Right lobe of liver (tissue), 6 donors: ENCODE measurements at regions not wholly inside any gene's neighbourhood (a gene's known extent, or its start where the extent isn't known, plus 50 kb on each side); places are given as distances from the start of the nearest gene placed in this dataset.

Experiments
- ATAC-seq, 4 donors: fragments of 200-7000 bp; cut with Tn5 transposase; one replicate each; pipeline ENCODE4 v1.9.1; 2020; ENCODE audit warnings: mild to moderate bottlenecking in 4 of 4, moderate library complexity in 4 of 4
- DNase-seq, 3 donors: peaks; one replicate each; pipeline ENCODE4 v3.0.0-alpha.2; 2020
- H3K27ac ChIP-seq, 3 donors: fragments of 200-600 bp; one replicate each; pipeline ENCODE4 v1.8.0; 2022
- H3K27me3 ChIP-seq, 2 donors: fragments of 200-600 bp; one replicate each; pipeline ENCODE4 v1.8.0; 2022
- H3K36me3 ChIP-seq, 4 donors: fragments of 200-600 bp; sonication (generic) in 1 of 4; one replicate each; pipeline versions ENCODE4 v1.5.1 to v1.8.0; 2017 to 2022; ENCODE audit warnings: control low read depth in 1 of 4
- H3K4me1 ChIP-seq, 4 donors: fragments of 200-600 bp; sonication (generic) in 1 of 4; one replicate each; pipeline versions ENCODE4 v1.5.1 to v1.8.0; 2017 to 2022; ENCODE audit warnings: control low read depth in 1 of 4
- H3K4me3 ChIP-seq, 3 donors: fragments of 200-600 bp; one replicate each; pipeline ENCODE4 v1.8.0; 2022
- H3K9me3 ChIP-seq, 4 donors: fragments of 200-600 bp; sonication (generic) in 1 of 4; one replicate each; pipeline versions ENCODE4 v1.5.1 to v1.8.0; 2017 to 2022; ENCODE audit warnings: control low read depth in 1 of 4
- POLR2A ChIP-seq: fragments of 450-650 bp; IDR thresholded peaks from one replicate; pipeline ENCODE4 v1.6.1; 2017; ENCODE audit warnings: antibody characterized with exemption, mild to moderate bottlenecking
- WGBS: methylation state at CpG from one replicate; pipeline ENCODE4 v1.1.6; 2018; ENCODE audit warnings: low coverage, low lambda C conversion rate; ENCODE audit not compliant: insufficient coverage; ENCODE audit errors: missing lambda C conversion rate; 5-methylcytosine and 5-hydroxymethylcytosine counted together
- intact Hi-C, 2 donors: fragments of 100-400 bp; cut with DNase I; formaldehyde crosslinking; loops; one replicate each; pipeline versions ENCODE4 v1.11.2 to v1.14.1; 2022
- TF ChIP-seq, protein P1 (sequence below), 4 donors: fragments of 200-600 bp in 3 of 4; fragments of 450-650 bp in 1 of 4; IDR thresholded peaks; one replicate each; pipeline versions ENCODE4 v1.5.1 to v1.8.0; 2016 to 2022; ENCODE audit warnings: antibody characterized with exemption in 4 of 4, mild to moderate bottlenecking in 2 of 4
- donor health status: DM: no; HTN: yes; CAD: no.
- donor health status: DM: no; HTN: no; CAD: no.
- donor health status: DM: no; HTN: no; CAD: no.
- donor health status: DM: no; HTN: yes; CAD: no.
- donor health status: DM: no; HTN: yes; CAD: no.

DNA sequence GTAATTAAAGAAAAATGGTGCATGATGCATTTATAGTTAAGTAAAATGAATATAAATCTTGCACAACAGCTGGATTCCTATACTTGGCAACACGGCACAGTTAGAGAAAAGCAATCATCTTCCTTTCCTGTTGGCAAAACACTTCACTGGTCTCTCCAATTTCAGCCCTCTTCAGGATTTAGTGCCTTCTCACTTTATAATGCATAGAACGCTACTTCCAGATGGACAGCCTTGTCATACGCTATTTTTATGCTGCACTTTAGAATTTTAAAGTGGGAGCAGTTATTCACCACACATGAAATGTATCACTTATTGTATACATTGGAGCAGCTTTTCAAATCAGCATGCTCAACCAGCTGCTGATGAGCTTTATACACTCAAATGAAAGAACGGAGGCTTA lies 194.4 kb upstream of the GBE1 start:
- Histone ChIP-seq H3K27ac (no peak overlapping the region), H3K4me1 (no peaks in the 10 kb centered on the region), H3K4me3 (no peak overlapping the region), H3K27me3 (no peaks in the 10 kb centered on the region), H3K9me3 (no peaks in the 10 kb centered on the region), H3K36me3 (no peaks in the 10 kb centered on the region)
- no peak for ATAC-seq
- no peak for DNase-seq
- intact Hi-C loops, result no loop called here
- no peak for TF ChIP-seq POLR2A
- TF ChIP-seq, protein P1, sequence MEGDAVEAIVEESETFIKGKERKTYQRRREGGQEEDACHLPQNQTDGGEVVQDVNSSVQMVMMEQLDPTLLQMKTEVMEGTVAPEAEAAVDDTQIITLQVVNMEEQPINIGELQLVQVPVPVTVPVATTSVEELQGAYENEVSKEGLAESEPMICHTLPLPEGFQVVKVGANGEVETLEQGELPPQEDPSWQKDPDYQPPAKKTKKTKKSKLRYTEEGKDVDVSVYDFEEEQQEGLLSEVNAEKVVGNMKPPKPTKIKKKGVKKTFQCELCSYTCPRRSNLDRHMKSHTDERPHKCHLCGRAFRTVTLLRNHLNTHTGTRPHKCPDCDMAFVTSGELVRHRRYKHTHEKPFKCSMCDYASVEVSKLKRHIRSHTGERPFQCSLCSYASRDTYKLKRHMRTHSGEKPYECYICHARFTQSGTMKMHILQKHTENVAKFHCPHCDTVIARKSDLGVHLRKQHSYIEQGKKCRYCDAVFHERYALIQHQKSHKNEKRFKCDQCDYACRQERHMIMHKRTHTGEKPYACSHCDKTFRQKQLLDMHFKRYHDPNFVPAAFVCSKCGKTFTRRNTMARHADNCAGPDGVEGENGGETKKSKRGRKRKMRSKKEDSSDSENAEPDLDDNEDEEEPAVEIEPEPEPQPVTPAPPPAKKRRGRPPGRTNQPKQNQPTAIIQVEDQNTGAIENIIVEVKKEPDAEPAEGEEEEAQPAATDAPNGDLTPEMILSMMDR (IDR thresholded peaks at IDR 0.05), result no peak
- WGBS, result 61% methylated on average over 4 of the region's 4 CpGs

GRCh38 chr3:81953111-81953510 lies 191.7 kb upstream of the GBE1 start:
- Histone ChIP-seq H3K27me3 (no peaks in the 10 kb centered on the region), H3K9me3 (no peaks in the 10 kb centered on the region), H3K36me3 (no peaks in the 10 kb centered on the region), H3K27ac (no peak overlapping the region), H3K4me1 (no peaks in the 10 kb centered on the region), H3K4me3 (no peak overlapping the region)
- no peak for TF ChIP-seq POLR2A
- TF ChIP-seq, protein P1 (IDR thresholded peaks at IDR 0.05), result no peak
- intact Hi-C loops, result no loop called here
- 77% methylated on average over 5 of the region's 5 CpGs for WGBS
- DNase-seq, result no peak
- no peak for ATAC-seq

- ATAC-seq (no peak), DNase-seq (no peak)
- H3K4me1 ChIP-seq, result no peaks in the 10 kb centered on the region
- no peak overlapping the region for H3K27ac ChIP-seq
- TF ChIP-seq POLR2A, result no peak
- TF ChIP-seq, protein P1 (IDR thresholded peaks at IDR 0.05), result no peak
- H3K4me3 ChIP-seq, result no peak overlapping the region
- no peaks in the 10 kb centered on the region for H3K27me3 ChIP-seq
- no peaks in the 10 kb centered on the region for H3K9me3 ChIP-seq
- intact Hi-C loops, result no loop called here
- no peaks in the 10 kb centered on the region for H3K36me3 ChIP-seq
- WGBS, result 65% methylated on average over 3 of the region's 3 CpGs
Measured at GRCh38 chr3:81952141-81952540, 190.7 kb upstream of the GBE1 start.

GRCh38 chr3:81951636-81952035 lies 190.2 kb upstream of the GBE1 start:
- no peaks in the 10 kb centered on the region for H3K27me3 ChIP-seq
- no peak overlapping the region for H3K27ac ChIP-seq
- H3K4me3 ChIP-seq, result no peak overlapping the region
- intact Hi-C loops, result no loop called here
- no peak for ATAC-seq
- H3K9me3 ChIP-seq, result no peaks in the 10 kb centered on the region
- DNase-seq, result no peak
- H3K4me1 ChIP-seq, result no peaks in the 10 kb centered on the region
- no peaks in the 10 kb centered on the region for H3K36me3 ChIP-seq
- TF ChIP-seq POLR2A, result no peak
- TF ChIP-seq, protein P1 (IDR thresholded peaks at IDR 0.05), result no peak
- WGBS, result 56% methylated on average over 4 of the region's 4 CpGs

DNA sequence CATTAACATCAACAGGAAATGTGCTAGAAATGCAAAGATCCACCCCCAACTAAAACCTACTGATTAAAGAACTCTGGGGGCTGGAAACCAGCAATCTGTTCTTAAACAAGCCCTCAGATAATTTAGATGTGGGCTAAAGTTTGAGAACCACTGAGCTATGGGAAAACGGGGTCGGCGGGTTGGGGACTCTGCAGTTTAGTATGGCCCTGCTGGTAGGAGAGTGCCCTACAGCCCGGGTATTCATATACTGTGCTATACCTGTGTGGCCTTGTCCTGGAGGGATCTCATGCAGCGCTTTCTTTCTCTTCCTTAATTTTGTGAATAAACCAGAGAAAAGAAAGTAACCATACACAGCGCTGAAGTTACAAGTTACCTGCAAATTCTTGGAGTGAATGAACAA lies 189.7 kb upstream of the GBE1 start:
- Histone ChIP-seq H3K4me1 (no peaks in the 10 kb centered on the region), H3K27me3 (no peaks in the 10 kb centered on the region), H3K4me3 (no peak overlapping the region), H3K27ac (no peak overlapping the region), H3K36me3 (no peaks in the 10 kb centered on the region), H3K9me3 (no peaks in the 10 kb centered on the region)
- intact Hi-C loops, result no loop called here
- DNase-seq (no peak), ATAC-seq (no peak)
- TF ChIP-seq POLR2A, result no peak
- TF ChIP-seq, protein P1 (IDR thresholded peaks at IDR 0.05), result no peak
- 83% methylated on average over 6 of the region's 6 CpGs for WGBS
